ENCODE measurements at regions not wholly inside any gene's neighbourhood (a gene's known extent, or its start where the extent isn't known, plus 50 kb on each side); places are given as distances from the start of the nearest gene placed in this dataset.

DNA sequence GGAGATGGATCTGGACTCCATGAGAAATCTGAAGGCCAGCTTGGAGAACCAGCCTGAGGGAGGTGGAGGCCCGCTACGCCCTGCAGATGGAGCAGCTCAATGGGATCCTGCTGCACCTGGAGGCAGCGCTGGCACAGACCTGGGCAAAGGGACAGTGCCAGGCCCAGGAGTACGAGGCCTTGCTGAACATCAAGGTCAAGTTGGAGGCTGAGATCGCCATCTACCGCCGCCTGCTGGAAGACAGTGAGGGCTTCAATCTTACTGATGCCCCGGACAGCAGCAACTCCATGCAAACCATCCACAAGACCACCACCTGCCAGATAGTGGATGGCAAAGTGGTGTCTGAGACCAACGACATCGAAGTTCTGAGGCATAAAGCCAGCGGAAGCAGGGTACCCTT lies 601.5 kb upstream of the ZP4 start:
- Histone ChIP-seq H3K9me3 (no peaks in the 10 kb centered on the region), H3K4me3 (ENCODE audit: low read depth, low read length) (no peak overlapping the region), H3K36me3 (no peaks in the 10 kb centered on the region), H3K4me1 (no peaks in the 10 kb centered on the region), H3K27me3 (no peaks in the 10 kb centered on the region)
- no peak for DNase-seq
- TF ChIP-seq, protein P1, sequence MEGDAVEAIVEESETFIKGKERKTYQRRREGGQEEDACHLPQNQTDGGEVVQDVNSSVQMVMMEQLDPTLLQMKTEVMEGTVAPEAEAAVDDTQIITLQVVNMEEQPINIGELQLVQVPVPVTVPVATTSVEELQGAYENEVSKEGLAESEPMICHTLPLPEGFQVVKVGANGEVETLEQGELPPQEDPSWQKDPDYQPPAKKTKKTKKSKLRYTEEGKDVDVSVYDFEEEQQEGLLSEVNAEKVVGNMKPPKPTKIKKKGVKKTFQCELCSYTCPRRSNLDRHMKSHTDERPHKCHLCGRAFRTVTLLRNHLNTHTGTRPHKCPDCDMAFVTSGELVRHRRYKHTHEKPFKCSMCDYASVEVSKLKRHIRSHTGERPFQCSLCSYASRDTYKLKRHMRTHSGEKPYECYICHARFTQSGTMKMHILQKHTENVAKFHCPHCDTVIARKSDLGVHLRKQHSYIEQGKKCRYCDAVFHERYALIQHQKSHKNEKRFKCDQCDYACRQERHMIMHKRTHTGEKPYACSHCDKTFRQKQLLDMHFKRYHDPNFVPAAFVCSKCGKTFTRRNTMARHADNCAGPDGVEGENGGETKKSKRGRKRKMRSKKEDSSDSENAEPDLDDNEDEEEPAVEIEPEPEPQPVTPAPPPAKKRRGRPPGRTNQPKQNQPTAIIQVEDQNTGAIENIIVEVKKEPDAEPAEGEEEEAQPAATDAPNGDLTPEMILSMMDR (IDR thresholded peaks at IDR 0.05; ENCODE audit: low read depth, low read length), result peak; percentile 9; the same call in 1 of the 2 replicates

DNA sequence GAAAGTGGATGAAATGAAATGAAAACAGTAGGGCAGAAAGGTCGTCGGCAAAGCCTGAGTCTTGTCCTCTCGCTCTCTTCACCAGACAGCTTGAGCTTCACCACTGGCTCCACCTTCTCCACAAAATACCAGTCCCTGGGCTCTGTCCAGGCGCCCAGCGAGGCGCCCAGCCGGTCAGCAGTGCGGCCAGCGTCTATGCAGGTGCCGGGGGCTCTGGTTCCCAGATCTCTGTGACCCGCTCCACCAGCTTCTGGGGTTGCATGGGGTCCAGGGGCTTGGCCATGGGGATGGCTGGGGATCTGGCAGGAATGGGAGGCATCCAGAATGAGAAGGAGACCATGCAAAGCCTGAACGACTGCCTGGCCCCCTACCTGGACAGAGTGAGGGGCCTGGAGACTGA lies 600.5 kb upstream of the ZP4 start:
- no peak for DNase-seq
- no peak overlapping the region for H3K4me3 ChIP-seq (ENCODE audit: low read depth, low read length)
- H3K36me3 ChIP-seq, result no peaks in the 10 kb centered on the region
- H3K9me3 ChIP-seq, result no peaks in the 10 kb centered on the region
- TF ChIP-seq, protein P1 (IDR thresholded peaks at IDR 0.05; ENCODE audit: low read depth, low read length), result no peak
- no peaks in the 10 kb centered on the region for H3K27me3 ChIP-seq
- no peaks in the 10 kb centered on the region for H3K4me1 ChIP-seq

DNA sequence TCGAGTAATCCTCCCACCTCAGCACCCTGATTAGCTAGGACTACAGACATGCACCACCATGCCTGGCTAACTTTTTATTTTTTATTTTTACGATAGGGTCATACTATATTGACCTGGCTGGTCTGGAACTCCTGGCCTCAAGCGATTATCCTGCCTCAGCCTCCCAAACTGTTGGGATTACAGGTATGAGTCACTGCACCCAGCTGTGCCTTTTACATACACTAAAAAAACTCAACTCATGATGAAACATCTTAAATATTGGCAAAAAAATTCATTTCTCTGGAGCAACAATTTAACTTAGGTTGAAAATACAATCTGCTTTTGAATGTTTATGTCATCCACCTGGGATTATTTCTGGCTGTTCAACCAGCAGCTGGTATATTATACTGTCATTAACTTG lies 598.3 kb upstream of the ZP4 start:
- Histone ChIP-seq H3K9me3 (no peaks in the 10 kb centered on the region), H3K4me3 (ENCODE audit: low read depth, low read length) (no peak overlapping the region), H3K36me3 (no peaks in the 10 kb centered on the region), H3K27me3 (no peaks in the 10 kb centered on the region), H3K4me1 (no peaks in the 10 kb centered on the region; the same call in 1 of the 2 replicates)
- TF ChIP-seq, protein P1 (IDR thresholded peaks at IDR 0.05; ENCODE audit: low read depth, low read length), result no peak
- no peak for DNase-seq

DNA sequence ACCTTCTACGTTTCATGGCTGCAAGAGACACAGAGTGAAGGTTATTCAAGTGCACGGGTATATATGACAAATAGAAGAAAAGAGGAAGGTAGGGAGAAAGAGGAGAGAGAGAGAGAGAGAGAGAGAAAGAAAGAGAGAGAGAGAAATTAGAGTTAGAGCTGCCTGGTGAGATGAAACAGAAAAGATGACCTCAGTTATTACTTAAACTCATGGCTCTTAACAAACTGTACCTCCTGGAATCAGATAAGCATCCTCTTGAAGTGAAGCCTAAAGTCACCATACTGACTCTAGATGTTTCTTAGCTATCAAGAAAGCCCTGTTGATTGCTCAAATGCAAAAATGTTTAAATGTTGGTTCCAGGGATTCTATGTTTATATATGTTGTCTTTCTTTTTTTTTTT lies 597.7 kb upstream of the ZP4 start:
- no peak for DNase-seq
- no peaks in the 10 kb centered on the region for H3K27me3 ChIP-seq
- TF ChIP-seq, protein P1 (IDR thresholded peaks at IDR 0.05; ENCODE audit: low read depth, low read length), result no peak
- no peaks in the 10 kb centered on the region for H3K36me3 ChIP-seq
- no peak overlapping the region for H3K4me3 ChIP-seq (ENCODE audit: low read depth, low read length)
- no peaks in the 10 kb centered on the region; the same call in 1 of the 2 replicates for H3K4me1 ChIP-seq
- H3K9me3 ChIP-seq, result no peaks in the 10 kb centered on the region

DNA sequence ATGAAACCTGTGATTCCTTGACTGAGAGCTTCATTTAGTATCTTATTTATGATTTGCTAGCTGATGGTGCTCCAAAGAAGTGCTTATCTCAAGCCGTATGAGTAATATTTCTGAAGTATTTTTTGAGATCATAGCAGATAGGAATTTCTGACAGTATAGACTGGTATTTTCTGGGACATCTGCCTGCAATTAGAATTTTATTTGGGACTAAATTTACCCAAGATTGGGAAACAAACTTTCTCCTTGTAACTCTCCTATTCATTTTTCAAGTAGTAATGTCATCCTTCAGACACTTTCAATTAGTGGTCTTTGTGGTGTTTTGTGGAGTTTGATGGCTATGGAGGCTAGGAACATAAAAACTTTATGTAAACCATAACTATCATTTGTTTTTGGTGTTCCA lies 597.2 kb upstream of the ZP4 start:
- TF ChIP-seq, protein P1 (IDR thresholded peaks at IDR 0.05; ENCODE audit: low read depth, low read length), result no peak
- Histone ChIP-seq H3K4me3 (ENCODE audit: low read depth, low read length) (no peak overlapping the region), H3K27me3 (no peaks in the 10 kb centered on the region), H3K9me3 (no peaks in the 10 kb centered on the region), H3K36me3 (no peaks in the 10 kb centered on the region), H3K4me1 (no peaks in the 10 kb centered on the region; the same call in 1 of the 2 replicates)
- no peak for DNase-seq

DNA sequence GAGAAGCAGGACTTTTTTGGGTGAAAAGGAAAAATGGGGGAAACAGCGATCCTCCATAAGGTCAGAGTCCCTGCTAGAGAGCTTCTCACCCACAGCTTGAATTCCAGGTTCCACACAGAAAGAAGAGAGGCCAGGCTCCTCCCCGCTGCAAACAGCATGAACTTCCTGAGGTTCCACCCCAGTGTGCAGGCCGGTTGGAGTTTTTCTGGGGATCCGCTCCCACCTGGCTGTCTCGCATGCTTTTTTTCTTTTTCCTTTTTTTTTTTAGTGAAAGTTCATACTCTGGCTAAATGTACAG lies 595.1 kb upstream of the ZP4 start:
- no peak for DNase-seq
- H3K36me3 ChIP-seq, result no peaks in the 10 kb centered on the region
- no peak overlapping the region for H3K4me3 ChIP-seq (ENCODE audit: low read depth, low read length)
- no peaks in the 10 kb centered on the region for H3K27me3 ChIP-seq
- TF ChIP-seq, protein P1 (IDR thresholded peaks at IDR 0.05; ENCODE audit: low read depth, low read length), result no peak
- H3K4me1 ChIP-seq, result no peaks in the 10 kb centered on the region; the same call in 1 of the 2 replicates
- no peaks in the 10 kb centered on the region for H3K9me3 ChIP-seq

Data from BE2C (cell line).